IPS-11a (cell line): ENCODE measurements at regions not wholly inside any gene's neighbourhood (a gene's known extent, or its start where the extent isn't known, plus 50 kb on each side); places are given as distances from the start of the nearest gene placed in this dataset.

Experiments used
- H3K4me3 ChIP-seq: one replicate; pipeline ENCODE4 v1.5.1; 2013; ENCODE audit warnings: low read depth, low read length, control low read depth

- peak overlapping the region; percentile 10 for H3K4me3 ChIP-seq
These were observed 128.0 kb upstream of the DPYD start for GRCh38 chr1:98048751-98049325.

GRCh38 chr1:98048244-98048643 lies 127.4 kb upstream of the DPYD start:
- H3K4me3 ChIP-seq: no peak overlapping the region

- no peak overlapping the region for H3K4me3 ChIP-seq
These were observed 126.3 kb upstream of the DPYD start for GRCh38 chr1:98047171-98047570.

- H3K4me3 ChIP-seq: peak overlapping the region; percentile 45
These were observed 125.2 kb upstream of the DPYD start for GRCh38 chr1:98045767-98046641.

GRCh38 chr1:98045211-98045766 lies 124.5 kb upstream of the DPYD start:
- peak overlapping the region; percentile 45 for H3K4me3 ChIP-seq

GRCh38 chr1:98044766-98045165 lies 123.9 kb upstream of the DPYD start:
- peak overlapping the region; percentile 45 for H3K4me3 ChIP-seq

GRCh38 chr1:98044071-98044697 lies 123.3 kb upstream of the DPYD start:
- H3K4me3 ChIP-seq: no peak overlapping the region

DNA sequence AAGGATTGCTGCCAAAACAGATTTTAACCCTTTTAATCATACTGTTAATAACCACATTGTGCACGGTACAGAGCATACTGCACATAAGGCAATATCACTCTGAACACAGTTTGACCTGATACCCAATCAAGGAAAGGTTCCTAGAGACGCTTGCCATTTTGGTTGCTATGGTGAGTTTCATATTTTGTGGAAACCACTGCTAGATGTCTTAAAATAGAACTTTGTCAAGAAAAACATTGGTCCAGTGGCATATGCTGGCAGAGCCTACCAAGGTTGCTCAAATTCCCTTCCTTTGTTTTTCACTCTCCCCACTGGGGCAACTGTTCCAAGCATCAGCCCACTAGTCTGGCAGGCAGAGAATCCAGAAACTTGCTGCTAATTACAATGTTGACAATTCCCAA lies 114.8 kb upstream of the DPYD start:
- H3K4me3 ChIP-seq: no peak overlapping the region

DNA sequence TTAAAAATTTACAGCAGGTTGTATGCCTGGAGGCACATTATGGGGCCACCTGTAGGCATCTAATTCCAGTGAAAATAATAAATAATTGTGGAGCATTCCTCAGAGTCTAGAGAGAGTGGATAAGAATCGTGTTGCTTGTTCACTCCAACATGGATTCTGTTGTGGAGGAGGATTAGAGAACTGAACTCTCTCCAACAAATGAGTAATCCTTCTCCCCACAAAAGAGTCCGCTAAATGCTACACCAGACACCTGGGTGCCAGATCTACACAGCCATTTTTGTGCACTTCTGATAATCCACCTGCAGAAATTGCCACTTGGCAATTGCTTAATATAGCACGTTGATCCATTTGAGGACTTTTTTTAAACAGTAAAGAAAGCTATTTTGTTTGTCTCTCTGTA lies 113.7 kb upstream of the DPYD start:
- no peak overlapping the region for H3K4me3 ChIP-seq

GRCh38 chr1:98032958-98033357 lies 112.1 kb upstream of the DPYD start:
- H3K4me3 ChIP-seq: no peak overlapping the region

- no peak overlapping the region for H3K4me3 ChIP-seq
These were observed 110.1 kb upstream of the DPYD start for GRCh38 chr1:98030976-98031375.

GRCh38 chr1:98030483-98030882 lies 109.6 kb upstream of the DPYD start:
- H3K4me3 ChIP-seq: no peak overlapping the region

- no peak overlapping the region for H3K4me3 ChIP-seq
These were observed 108.0 kb upstream of the DPYD start for GRCh38 chr1:98028800-98029199.

- H3K4me3 ChIP-seq: no peak overlapping the region
These were observed 106.4 kb upstream of the DPYD start for GRCh38 chr1:98027103-98027705.

- H3K4me3 ChIP-seq: no peak overlapping the region
These were observed 105.0 kb upstream of the DPYD start for GRCh38 chr1:98025858-98026257.

DNA sequence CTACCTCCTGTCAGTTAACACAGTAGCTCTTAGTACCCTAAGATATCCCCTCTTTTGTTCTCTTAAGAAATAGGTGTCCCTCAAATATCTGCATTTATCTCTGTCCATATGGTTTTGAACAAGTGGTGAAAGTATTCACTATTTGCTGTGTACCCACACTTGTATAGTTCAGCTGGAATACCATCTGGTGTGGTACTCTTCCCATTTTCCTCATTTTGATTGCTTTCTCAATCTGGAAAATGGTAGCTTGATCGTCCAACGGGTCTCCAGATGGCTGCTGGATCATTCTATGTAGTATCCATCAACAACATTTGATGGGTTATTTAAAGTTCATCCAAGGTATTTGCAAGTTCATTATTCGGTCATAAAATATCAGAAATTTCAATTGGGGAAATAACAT lies 100.3 kb upstream of the DPYD start:
- no peak overlapping the region for H3K4me3 ChIP-seq

GRCh38 chr1:98019747-98020146 lies 98.9 kb upstream of the DPYD start:
- no peak overlapping the region for H3K4me3 ChIP-seq

- no peak overlapping the region for H3K4me3 ChIP-seq
These were observed 97.2 kb upstream of the DPYD start for GRCh38 chr1:98018074-98018473.

- H3K4me3 ChIP-seq: no peak overlapping the region
These were observed 96.3 kb upstream of the DPYD start for GRCh38 chr1:98017184-98017583.

- no peak overlapping the region for H3K4me3 ChIP-seq
These were observed 87.5 kb upstream of the DPYD start for GRCh38 chr1:98008373-98008772.

DNA sequence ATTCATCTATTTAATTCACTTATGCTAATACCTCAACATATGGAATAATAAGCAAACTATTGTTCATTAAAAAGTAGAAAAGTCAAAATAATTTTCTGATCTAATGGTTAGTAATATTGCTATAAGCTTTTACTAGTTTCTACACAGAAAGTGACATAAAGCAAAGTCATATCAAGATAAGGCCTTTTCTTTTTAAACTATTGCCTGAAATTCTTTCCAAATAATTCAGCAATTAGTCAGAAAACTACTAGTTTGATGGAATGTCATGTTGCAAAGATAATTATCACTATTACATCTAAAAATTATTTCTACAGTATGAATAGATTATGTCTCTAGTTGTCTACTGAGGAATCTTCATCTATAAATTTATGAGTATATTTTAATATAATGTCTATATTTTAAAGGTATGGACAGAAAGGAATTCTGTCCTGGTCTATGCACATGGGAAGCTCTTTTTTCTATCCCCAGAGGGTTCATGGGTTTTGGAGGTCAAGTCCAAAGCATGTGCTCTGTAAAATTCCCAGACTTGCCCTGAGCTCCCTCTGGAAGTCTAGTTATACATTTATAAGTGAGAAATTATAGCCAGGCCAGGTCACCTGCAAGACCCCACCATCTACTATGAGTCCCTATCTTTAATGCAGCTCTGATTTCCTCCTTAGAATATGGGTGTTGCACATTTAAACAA lies 84.6 kb upstream of the DPYD start:
- H3K4me3 ChIP-seq: no peak overlapping the region
